NCI-H146 treated with DMSO at 0.1 percent for 48 hours (cell line): ENCODE measurements at regions not wholly inside any gene's neighbourhood (a gene's known extent, or its start where the extent isn't known, plus 50 kb on each side); places are given as distances from the start of the nearest gene placed in this dataset.
"Not testable (repeated sequence)": the region's sequence is repeated elsewhere in the genome, so short reads cannot be mapped to it uniquely, and the experiment has no call there.

Experiments
- DNase-seq: peaks from one replicate; lab custom pipeline; 2025; ENCODE audit not compliant: unreplicated experiment; lab: John Stamatoyannopoulos, UW

DNA sequence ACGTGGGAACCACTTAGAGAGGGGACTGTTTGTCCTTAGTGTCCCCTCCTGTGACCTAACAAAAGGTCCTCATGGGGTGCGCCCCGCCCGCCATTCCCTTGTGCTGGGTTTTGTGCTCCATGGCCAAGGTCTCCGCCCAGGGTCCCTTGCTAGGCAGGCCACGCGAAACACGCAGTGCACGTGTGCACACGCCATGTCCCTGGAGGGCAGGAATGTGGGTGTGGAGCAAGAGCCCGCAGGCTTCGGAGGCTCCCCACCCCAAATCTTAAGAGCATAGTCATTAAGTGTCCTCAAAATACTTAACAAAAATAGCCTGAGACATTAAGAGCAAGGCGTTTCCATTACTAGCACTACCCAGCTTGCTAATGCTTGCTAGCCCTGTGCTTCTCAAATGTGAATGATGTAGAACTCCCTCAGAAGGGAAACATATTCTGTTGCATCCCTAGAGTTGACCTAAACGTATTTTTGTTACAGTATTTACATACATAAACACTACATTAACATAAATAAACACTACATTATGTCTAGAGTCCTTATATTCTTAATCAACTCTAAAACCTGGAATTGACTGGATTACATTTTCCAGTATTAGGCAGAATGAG lies 117.6 kb upstream of the APCDD1 start:
- no peak for DNase-seq

DNA sequence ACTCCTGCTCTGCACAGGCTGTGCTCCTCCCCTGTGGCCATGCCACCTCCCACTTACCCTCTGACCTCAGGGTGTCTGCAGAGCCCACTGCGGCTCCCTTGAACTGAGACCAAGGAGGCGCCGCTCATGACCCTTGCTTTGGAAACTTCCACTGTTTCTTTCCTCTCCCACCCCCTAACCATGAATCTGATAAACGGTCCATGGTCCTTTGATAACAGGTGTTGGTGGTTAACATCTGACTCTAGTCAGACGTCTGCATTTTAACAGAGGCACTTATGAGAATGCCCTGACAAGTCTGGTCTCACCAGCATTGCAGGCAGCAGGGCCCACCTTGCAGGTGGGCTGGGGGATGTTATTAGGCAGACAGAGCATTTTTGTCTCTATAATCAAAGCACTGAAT lies 113.6 kb upstream of the APCDD1 start:
- DNase-seq = no peak

- no peak for DNase-seq
Measured at GRCh38 chr18:10343778-10344177, 110.7 kb upstream of the APCDD1 start.

GRCh38 chr18:10346749-10347415 lies 107.6 kb upstream of the APCDD1 start:
- no peak for DNase-seq

- DNase-seq = no peak
Measured at GRCh38 chr18:10349561-10349960, 104.9 kb upstream of the APCDD1 start.

- DNase-seq = no peak
Measured at GRCh38 chr18:10350661-10351060, 103.8 kb upstream of the APCDD1 start.

- no peak for DNase-seq
Measured at GRCh38 chr18:10351219-10351818, 103.1 kb upstream of the APCDD1 start.

GRCh38 chr18:10351858-10352257 lies 102.6 kb upstream of the APCDD1 start:
- no peak for DNase-seq

GRCh38 chr18:10352671-10353070 lies 101.8 kb upstream of the APCDD1 start:
- DNase-seq = no peak

- DNase-seq = no peak
Measured at GRCh38 chr18:10353791-10354190, 100.6 kb upstream of the APCDD1 start.

- no peak for DNase-seq
Measured at GRCh38 chr18:10354241-10354811, 100.1 kb upstream of the APCDD1 start.

DNA sequence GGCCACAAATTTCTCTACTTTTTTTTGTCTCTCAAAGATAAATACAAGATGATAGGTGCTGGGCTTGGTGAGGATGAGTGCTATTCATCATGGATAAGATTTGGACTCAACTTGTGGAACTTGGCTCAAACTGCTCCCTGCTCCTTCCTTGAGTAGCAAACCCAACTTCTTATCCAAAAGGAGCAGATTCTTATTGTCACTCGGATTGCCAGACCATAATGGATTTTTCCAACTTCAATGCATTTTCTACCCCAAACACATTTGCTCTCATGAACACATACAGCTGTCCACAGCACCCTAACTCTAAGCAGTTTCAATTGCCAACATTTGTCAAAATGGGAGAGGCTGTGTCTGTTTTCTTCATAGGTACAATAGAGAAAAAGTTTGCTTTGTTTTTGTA lies 99.5 kb upstream of the APCDD1 start:
- DNase-seq = no peak

- DNase-seq = not testable (repeated sequence)
Measured at GRCh38 chr18:10356999-10357398, 97.4 kb upstream of the APCDD1 start.

DNA sequence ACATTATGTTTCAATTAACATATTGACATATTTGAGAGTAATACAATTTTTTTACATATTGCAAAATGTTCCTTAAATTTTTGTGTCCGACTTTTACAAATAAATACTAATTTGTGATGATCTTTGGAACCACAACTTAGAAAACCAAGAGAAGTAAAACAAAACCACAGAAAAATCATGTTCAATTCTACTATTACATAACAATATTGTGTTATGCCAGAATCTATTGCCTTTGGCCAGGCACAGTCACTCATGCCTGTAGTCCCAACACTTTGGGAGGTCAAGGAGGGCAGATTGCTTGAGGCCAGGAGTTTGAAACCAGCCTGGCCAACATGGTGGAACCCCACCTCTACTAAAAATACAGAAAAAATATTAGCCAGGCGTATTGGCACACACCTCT lies 92.8 kb upstream of the APCDD1 start:
- no peak for DNase-seq

DNA sequence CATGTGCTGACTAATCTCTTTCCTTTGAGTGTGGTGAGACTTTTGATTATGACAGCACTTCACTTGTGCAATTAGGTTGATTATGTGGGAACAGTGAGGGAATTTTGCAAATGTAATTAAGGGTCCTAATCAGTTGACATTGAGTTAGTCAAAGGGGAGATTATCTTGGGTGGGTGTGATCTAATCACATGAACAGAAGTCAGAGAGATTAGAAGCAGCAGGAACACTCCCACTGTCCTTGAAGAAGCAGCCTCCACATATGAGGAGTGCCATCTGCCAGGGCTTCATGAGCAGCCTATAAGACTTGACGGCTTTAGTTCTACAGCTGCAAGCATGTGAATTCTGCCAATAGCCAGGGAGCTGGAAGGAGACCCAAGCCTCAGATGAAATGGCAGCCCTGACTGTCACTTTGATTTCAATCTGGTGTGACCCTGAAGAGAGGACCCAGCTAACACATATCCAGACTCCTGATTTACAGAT lies 89.4 kb upstream of the APCDD1 start:
- no peak for DNase-seq

DNA sequence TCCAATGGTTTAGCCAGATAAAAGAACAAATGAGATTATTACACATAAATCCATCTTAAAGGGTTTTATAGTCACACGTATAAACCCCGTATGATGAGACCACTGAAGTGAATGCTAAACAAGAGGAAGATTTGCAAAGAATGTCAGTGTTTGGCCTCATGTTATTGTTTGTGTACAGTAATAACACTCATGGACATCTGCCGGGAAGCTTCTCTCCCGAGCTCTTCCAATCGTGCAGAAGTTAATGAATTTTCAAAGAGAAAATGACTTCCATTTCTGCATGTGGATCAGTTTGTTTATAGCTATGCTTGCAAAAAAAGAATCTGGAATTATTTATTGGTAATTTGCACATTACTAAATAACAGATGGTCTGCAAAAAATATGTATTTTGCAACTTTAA lies 88.5 kb upstream of the APCDD1 start:
- DNase-seq = no peak

DNA sequence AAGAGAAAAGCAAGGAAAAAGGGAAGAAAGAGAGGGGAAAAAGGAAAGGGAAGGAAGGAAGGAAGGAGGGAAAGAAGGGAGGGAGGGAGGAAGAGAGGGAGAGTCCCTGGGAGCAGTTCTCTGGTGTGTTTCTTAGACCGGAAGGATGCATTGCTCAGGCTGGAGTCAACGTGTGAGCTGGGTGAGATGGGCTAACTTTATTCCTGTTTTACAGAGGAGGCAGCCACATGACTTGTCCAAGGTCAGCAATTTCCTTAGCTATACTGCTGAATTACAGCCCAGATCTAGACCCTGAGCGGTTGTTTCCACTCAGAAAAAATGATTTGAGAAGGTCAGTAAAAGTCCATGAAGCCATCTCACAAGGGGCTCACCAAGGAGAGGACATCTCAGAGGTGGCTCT lies 86.6 kb upstream of the APCDD1 start:
- DNase-seq = no peak

DNA sequence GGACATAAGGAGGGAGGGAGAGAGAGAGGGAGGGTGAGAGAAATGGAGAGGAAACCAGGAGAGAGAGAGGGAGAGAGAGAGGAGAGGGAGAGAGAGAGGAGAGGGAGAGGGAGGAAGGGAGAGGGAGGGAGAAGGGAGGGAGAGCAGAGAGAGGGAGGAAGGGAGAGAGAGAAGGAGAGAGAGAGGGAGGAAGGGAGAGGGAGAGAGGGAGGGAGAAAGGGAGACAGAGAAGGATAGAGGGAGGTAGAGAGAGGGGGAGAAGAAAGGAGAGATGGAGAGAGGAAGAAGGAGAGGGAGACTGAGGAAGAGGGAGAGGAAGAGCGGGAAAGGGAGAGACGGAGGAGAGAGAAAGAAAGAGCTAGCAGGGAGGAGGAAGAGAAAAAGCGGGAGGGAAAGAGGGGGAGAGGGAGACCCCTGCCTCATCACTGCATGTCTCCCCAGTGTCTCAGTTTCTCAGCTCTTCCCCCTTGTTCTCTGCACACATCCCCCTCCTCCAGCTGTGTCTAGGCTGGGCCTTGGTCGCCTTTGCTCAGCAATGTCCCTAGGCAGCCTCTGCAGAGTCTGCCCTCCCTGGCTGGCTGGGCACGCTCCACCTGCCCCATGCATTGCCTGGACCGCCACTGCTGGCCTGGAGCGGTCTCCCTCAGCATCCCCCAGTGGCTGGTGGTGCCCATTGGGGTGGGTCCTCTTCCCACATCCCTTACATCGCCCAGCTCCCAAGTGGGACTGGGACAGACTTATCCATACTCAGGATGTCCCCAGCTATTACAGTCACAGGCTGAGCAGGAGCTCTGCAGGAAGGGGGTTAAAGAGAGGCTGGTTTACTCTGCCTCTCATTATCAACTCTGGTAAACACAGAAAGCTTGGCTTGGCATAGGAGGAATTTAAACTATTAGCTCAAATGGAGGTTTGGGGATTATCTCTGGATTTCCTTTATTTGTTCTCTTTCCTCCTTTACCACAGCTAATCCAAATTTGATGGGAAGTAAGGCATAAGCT lies 85.7 kb upstream of the APCDD1 start:
- DNase-seq = no peak

- DNase-seq = no peak
Measured at GRCh38 chr18:10370716-10371115, 83.7 kb upstream of the APCDD1 start.

DNA sequence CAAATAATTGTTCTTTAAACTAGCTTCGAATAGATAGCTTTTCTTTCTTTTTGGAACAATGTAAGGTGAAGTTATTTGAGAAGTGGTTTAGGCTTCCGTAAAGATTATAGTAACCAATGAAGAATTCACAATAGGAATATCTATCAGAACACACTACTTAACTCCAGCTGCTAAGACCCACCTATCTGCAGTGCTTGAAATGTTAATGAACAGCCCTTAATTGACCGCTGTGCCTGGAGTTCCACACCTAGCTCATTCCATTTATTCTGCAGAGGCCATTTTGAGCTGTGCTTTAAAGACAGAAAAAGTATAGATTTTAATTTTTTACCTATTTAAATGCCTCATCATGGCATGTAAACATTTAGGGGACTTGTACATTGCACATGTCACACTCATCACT lies 83.3 kb upstream of the APCDD1 start:
- DNase-seq = no peak

DNA sequence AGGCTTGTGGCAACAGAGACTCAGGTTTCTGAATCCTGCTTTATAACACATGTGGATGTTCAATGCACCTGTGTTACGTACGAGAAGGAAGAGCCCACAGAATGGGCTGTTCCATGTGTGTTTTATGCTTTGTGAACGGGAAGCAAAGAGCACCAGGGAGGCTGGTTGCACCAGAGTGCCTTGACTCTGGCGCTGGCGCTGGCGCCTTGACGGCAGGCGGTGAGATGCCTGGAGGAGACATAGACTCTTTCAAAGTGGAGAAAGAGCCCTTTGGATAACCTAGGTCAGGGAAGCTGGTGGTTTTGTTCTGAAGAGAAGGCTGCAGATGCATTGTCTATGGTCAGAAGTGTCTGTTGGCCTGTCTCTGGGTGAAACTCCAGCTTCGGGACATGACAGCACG lies 80.2 kb upstream of the APCDD1 start:
- DNase-seq = no peak
